ENCODE measurements at regions not wholly inside any gene's neighbourhood (a gene's known extent, or its start where the extent isn't known, plus 50 kb on each side); places are given as distances from the start of the nearest gene placed in this dataset.

GRCh38 chr2:181139831-181140230 is 159.4 kb downstream of the UBE2E3 start:
- H3K9me3 ChIP-seq = no peaks in the 10 kb centered on the region
- H3K4me3 ChIP-seq = no peak overlapping the region
- TF ChIP-seq POLR2A (IDR thresholded peaks at IDR 0.05) = no peak
- TF ChIP-seq CTCF (IDR thresholded peaks at IDR 0.05) = no peak
- no peaks in the 10 kb centered on the region for H3K36me3 ChIP-seq
- DNase-seq = no peak
- ATAC-seq = no peak
- no peaks in the 10 kb centered on the region for H3K4me1 ChIP-seq
- intact Hi-C loops (cut with DNase I) = no loop called here
- H3K27ac ChIP-seq = no peak overlapping the region
- WGBS (ENCODE audit: insufficient coverage, low coverage, low lambda C conversion rate, missing lambda C conversion rate) = 53% methylated on average over 2 of the region's 2 CpGs
- no peaks in the 10 kb centered on the region for H3K27me3 ChIP-seq

- TF ChIP-seq POLR2A (IDR thresholded peaks at IDR 0.05) = no peak
- no peak for TF ChIP-seq CTCF (IDR thresholded peaks at IDR 0.05)
- Histone ChIP-seq H3K27ac (no peak overlapping the region), H3K4me3 (no peak overlapping the region), H3K27me3 (no peaks in the 10 kb centered on the region), H3K4me1 (no peaks in the 10 kb centered on the region), H3K9me3 (no peaks in the 10 kb centered on the region), H3K36me3 (no peaks in the 10 kb centered on the region)
- WGBS (ENCODE audit: insufficient coverage, low coverage, low lambda C conversion rate, missing lambda C conversion rate) = 20% methylated on average over 1 of the region's 1 CpG
- DNase-seq (no peak), ATAC-seq (no peak)
- intact Hi-C loops (cut with DNase I) = no loop called here
Observed at GRCh38 chr2:181140414-181140813, 160.0 kb downstream of the UBE2E3 start.

DNA sequence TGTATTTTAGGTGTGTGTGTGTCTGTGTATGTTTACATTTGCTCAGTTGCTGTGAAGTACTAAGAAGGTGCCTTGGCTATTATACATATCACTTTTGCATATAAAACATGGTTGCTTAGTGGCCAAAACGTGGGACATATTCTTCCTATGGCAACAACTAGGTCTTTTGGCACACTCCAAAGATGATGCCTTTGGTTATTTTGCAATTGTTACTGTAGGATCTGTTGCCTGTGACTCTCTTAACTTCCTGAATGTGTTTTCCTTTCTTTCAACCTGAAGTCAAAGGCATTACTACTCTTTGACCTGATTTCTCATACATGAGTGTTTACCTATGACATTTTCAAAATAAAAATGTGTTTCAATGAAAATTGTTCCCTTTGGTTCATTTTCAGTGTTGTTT is 160.5 kb downstream of the UBE2E3 start:
- WGBS (ENCODE audit: insufficient coverage, low coverage, low lambda C conversion rate, missing lambda C conversion rate) = 13% methylated on average over 1 of the region's 1 CpG
- Histone ChIP-seq H3K9me3 (no peaks in the 10 kb centered on the region), H3K27ac (no peak overlapping the region), H3K36me3 (no peaks in the 10 kb centered on the region), H3K4me1 (no peaks in the 10 kb centered on the region), H3K4me3 (no peak overlapping the region), H3K27me3 (no peaks in the 10 kb centered on the region)
- DNase-seq (no peak), ATAC-seq (no peak)
- intact Hi-C loops (cut with DNase I) = no loop called here
- no peak for TF ChIP-seq CTCF (IDR thresholded peaks at IDR 0.05)
- TF ChIP-seq POLR2A (IDR thresholded peaks at IDR 0.05) = no peak

DNA sequence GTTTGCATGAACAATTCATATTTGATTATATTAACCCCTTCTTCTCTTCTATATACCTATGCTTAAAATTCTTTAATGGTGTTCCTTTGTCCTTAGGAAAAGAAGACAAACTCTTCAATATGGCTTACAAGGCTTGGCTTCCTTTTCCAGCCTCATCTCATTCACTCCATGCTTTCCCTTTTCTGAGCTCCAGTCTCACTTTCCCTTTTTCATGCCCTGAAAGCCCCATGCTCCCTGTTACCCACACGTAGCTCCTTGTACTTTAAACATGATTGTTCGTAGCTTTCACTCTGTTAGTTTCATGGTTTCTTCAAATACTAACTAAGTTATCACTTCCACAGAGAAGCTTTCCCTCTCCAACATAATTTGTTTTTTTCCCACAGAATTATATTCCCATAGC is 161.3 kb downstream of the UBE2E3 start:
- WGBS (ENCODE audit: insufficient coverage, low coverage, low lambda C conversion rate, missing lambda C conversion rate) = 72% methylated on average over 2 of the region's 2 CpGs
- H3K9me3 ChIP-seq = no peaks in the 10 kb centered on the region
- H3K4me1 ChIP-seq = no peaks in the 10 kb centered on the region
- H3K36me3 ChIP-seq = no peaks in the 10 kb centered on the region
- no peak for ATAC-seq
- no peak for DNase-seq
- H3K27me3 ChIP-seq = no peaks in the 10 kb centered on the region
- no peak overlapping the region for H3K4me3 ChIP-seq
- TF ChIP-seq POLR2A (IDR thresholded peaks at IDR 0.05) (no peak), CTCF (IDR thresholded peaks at IDR 0.05) (no peak)
- no peak overlapping the region for H3K27ac ChIP-seq
- intact Hi-C loops (cut with DNase I) = no loop called here

GRCh38 chr2:181142514-181142913 is 162.1 kb downstream of the UBE2E3 start:
- intact Hi-C loops (cut with DNase I) = no loop called here
- WGBS (ENCODE audit: insufficient coverage, low coverage, low lambda C conversion rate, missing lambda C conversion rate) = 28% methylated on average over 4 of the region's 4 CpGs
- no peak for ATAC-seq
- no peak overlapping the region for H3K27ac ChIP-seq
- H3K27me3 ChIP-seq = no peaks in the 10 kb centered on the region
- no peaks in the 10 kb centered on the region for H3K36me3 ChIP-seq
- TF ChIP-seq POLR2A (IDR thresholded peaks at IDR 0.05) (no peak), CTCF (IDR thresholded peaks at IDR 0.05) (no peak)
- no peak for DNase-seq
- H3K4me1 ChIP-seq = no peaks in the 10 kb centered on the region
- no peak overlapping the region for H3K4me3 ChIP-seq
- H3K9me3 ChIP-seq = no peaks in the 10 kb centered on the region
